GM21447 (cell line): ENCODE measurements at regions not wholly inside any gene's neighbourhood (a gene's known extent, or its start where the extent isn't known, plus 50 kb on each side); places are given as distances from the start of the nearest gene placed in this dataset.
A peak's percentile ranks its signal among the peaks of the same experiment; 100 is the strongest.

ENCODE experiments used
- ATAC-seq: cut with Tn5 transposase; IDR thresholded peaks from one replicate; pipeline ENCODE4 v1.9.1; 2021; ENCODE audit not compliant: unreplicated experiment

DNA sequence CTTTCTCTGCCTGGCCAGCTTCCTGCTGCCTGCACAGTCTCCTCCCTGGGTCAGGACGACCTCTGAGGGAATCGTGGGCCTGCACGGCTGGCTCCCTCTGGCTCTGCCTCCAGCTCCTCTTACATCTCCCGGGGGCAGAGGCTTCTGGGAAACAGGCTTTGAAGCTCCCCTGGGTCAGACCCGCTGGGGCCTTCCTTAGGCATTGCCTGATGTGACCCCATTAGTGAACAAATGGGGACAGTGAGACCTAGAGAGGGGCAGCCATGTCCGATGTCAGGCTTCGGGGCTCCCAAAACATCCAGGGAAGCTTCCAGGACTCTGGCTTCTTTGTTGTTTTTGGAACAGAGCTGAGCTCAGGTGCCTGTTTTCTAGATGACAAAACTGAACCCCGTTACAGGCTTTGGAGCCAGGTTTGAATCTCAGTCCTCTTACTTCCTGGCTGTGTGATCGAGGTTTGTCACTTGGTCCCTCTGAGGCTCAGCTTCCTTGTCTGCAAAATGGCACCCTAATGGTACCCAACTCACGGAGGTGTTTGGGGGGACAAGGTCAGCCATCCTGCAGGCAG lies 94.3 kb downstream of the CEBPB start:
- no peak for ATAC-seq

- peak; percentile 61 for ATAC-seq
These were observed 94.9 kb downstream of the CEBPB start for GRCh38 chr20:50285376-50286173.

GRCh38 chr20:50286174-50286511 lies 95.5 kb downstream of the CEBPB start:
- ATAC-seq = peak; percentile 52

DNA sequence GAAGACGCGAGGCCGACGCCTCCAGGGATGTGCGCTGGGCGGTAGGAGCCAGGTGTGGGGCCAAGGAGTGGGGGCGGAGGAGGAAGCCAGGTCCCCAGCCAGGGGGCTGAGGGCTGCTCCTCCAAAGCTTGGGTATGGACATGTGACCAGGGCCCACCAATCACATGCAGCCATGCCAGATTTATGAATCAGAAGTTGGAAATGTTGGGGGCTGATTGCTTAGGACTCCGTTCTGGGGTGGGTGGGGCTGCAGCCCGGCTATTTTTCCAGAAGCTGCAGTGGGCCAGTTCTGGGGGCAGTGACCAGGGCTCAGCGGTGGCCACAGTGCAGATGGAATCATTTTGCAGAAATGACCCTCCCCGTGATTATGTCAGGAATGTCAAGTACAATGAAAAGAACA lies 96.0 kb downstream of the CEBPB start:
- ATAC-seq = no peak

DNA sequence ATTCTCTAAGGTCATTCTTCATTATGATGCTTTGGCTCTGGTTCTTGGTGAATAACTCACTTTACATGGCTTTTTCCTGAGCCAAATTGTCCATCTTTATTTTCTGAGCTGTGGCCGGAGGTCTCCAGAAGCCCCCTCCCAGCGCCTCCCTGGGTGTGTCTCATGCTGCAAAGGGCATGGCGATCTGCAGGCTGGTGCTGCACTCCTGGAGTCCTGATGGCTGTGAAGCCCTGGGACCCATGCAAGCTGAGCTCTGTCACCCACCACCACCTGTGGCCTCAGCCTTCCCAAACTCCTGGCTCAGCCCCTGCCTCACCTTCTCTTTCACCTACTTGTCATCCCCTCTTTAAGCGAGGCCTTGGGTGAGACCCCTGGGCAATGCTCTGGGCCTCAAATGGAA lies 96.9 kb downstream of the CEBPB start:
- ATAC-seq = no peak

GRCh38 chr20:50288128-50288623 lies 97.5 kb downstream of the CEBPB start:
- ATAC-seq = no peak

- ATAC-seq = no peak
These were observed 99.0 kb downstream of the CEBPB start for GRCh38 chr20:50289581-50289980.

DNA sequence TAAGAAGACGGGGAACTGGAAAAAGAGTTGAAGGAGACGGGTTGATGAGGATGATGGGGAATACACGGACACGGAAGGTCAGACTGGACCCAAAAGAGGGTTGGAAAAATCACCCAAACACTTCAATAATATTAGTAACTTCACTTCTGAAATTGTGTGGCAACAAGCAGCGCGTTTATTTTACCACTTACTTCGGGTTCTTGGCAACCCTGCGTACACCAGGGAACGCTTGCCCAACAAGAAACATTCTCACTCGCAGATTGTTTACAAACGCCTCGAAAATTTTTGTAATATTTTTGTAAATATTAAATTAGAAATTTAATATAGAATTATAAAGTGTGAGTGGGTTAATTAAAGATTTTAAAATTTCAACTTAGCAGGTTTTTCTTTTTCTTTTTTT lies 99.5 kb downstream of the CEBPB start:
- no peak for ATAC-seq

DNA sequence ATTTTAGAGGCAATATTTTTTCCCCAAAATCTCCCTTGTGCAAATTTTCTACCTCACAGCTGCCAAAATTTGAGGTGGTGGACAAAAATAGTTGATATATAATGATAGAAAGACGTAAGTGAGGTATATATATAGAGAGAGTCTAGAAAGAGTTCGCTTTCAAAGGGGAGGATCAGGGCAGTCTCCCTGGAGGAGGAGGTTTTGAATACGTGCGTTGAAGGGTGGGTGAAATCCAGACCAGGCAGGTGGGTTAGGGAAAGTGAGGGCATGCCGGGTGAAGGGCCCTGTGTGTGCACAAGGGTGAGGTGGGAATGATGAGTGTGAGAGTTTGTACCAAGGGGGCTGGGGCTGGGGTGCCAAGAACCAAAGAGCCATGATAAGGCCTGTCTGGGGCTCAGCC lies 100.2 kb downstream of the CEBPB start:
- no peak for ATAC-seq

DNA sequence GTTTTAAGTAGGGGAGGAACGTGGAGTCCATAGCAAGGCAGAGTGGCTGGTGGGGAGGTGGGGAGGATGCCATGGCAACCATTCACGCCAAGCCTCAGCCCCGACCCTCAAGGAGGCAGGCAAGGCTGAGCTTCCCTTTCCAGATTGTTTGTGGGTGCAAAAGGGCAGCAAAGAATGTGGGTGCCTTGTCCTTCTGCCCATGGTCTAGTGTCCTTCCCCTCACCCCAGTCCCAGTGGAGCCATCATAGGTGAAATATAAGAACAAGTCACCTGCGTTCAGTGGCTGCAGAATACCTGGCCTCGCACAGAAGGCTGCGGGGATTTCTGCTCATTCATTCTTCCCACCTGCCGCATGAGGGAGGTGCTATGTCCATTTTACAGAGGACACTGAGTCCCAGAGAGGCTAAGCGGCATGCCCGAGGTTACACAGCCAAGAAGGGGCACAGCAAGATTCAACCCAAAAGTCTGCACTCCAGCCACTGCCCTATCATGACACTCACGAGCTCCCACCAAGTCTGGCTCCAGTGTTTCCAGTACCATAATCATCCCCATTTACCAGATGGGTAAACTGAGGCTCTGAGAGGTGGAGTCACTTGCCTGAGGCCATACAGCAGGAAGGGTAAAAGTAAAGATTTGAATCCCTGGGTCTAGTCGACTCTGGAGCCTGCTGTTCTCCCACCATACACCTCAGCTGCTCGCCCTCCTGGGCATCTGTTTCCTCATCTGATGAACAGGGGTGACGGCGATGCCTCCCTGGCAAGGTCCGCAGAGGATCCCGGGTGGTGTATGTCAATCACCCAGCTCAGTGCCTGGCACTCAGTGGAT lies 100.8 kb downstream of the CEBPB start:
- no peak for ATAC-seq

DNA sequence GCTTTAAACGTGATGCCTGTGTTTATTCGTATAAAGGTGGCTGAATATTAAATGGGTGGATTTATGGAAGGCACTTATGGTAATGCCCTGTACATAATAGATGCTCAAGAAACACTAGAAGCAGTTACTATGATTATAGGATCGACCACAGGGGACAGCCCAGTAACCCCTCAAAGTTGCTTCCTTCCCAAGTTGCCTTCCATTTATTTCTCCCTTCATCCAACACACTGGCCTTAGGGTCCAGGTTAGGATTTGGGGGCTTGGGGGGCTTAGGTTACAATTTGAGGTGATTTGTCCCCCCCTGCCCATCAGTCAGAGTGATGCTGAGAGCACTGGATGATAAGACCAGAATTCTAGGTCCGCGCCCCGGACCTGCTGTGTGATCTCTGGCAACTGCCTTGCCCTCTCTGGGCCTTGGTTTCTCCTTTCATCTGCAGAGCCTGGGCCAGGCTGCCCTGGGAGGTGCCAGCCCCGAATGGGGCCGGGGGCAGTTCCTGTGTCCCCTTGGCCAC lies 101.5 kb downstream of the CEBPB start:
- no peak for ATAC-seq

DNA sequence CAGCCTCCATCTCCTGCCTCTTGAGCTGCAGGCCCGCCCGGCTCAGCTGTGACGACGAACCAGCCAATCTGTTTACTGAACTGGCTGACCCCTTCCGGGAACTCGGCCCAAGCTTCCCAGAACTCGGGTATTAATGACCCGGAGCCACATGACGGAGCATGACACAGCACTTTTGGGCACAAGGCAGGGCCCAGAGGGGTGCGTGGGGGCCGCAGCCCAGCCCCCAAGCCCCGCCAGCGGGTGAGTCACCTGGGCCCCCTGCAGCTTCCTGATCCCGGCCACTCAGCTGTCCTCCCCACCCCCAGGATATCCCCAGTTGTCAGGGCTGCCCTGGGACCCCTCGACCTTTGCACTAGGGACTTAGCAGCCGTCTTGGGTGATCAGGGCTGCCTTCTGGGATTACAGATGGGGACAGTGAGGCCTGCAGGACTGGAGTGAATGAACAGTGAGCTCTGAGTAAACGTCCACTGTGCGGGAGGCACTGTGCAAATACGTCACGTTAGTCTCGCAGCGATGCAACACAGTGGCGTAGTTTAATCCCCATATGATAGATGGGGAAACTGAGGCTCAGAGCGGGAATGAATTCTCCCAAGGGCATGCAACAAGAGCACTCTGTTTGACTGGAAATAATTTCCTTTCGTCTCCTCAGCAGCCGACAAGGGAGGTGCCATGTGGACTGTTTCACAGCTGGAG lies 102.1 kb downstream of the CEBPB start:
- no peak for ATAC-seq

- no peak for ATAC-seq
These were observed 102.9 kb downstream of the CEBPB start for GRCh38 chr20:50293284-50294139.

DNA sequence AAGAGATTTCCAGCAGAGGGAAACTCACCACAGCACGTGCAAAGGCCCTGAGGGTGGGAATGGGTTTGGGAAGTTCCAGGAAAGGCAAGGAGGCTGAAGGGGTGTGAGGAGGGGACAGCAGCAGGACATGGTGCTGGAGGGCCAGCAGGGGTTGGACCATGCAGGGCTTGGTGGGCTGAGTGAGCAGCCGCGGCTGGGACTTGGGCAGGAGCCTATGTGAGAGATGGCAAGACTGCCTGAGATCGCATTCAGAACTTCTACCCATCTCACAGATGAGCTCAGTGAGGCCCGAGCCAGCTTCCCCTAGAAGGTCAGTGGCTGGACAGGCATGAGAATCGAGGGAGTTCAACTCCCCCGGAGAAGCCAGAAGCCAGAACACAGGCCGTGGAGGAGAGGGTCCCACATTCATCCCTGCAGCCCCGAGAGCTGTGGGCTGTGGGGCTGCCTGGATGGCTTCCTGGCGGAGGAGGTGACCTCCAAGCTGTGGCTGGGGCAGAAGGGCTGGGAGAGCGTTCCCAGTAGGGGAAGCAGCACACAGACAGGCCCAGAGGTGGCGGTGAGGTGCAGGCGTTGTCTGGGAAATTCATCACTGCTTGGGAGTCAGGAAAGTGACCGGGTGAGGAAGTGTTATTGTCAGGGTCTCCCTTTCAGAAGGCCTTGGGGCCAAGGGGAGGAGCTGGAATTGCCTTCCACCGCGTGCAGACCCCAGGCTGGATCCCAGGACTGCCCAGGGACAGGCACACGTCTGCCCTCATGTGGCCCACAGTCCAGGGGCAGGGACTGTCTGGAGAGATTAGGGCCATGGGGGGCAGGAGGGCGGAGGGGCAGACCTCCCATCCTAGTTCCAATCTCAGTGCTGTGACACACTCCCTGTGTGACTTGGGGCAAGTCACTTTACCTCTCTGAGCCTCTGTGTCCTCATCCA lies 103.8 kb downstream of the CEBPB start:
- no peak for ATAC-seq

DNA sequence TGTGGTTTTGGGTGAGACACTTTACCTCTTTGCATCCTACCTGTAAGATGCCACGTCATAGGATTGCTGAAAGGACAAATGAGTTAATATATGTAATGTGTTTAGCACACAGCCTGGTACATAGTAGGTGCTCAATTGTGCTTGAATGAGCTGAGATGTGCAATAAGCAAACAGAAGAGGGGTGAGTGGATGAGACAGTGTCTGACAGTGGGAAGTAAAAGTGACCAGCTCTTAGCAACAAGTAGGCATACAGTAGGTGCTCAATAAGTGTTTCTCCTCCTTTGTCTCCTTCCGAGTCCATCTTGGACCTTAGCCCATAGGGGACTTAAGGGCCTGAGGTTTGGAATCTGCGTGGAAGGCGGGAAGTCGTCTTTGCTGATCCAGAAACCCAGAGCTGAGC lies 104.7 kb downstream of the CEBPB start:
- ATAC-seq = no peak

DNA sequence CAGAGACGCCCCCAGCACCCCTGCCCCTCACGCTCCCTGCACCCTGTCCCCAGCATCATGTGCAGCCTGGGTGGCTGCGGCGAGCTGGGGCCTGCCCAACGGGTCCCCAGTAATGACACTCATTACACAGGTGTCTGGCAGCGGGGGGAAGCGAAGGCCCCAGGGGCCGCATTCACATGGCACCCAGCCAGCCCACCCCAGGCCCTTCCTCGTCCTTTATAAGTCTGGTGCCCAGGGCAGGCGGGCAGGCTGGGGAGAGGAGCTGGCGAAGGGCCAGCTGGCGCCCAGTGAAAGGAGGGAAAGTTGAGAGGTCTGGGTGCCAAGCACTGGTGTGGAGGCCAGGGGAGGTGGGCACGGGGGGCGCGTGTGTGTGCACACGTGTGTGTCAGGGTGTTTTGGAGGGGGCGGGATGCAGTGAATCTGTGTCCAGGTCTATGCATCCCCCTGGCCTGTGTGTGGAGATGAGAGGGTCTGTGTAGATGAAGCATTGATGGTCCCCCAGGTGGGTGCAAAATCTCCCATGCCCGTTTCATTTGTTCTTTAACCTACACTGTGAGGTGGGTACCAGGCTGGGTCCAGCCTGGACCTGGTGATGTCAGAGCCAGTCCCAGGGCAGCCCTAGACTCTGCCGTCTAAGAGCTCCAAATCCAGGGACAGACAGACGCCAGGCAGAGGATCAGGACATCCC lies 105.3 kb downstream of the CEBPB start:
- no peak for ATAC-seq

DNA sequence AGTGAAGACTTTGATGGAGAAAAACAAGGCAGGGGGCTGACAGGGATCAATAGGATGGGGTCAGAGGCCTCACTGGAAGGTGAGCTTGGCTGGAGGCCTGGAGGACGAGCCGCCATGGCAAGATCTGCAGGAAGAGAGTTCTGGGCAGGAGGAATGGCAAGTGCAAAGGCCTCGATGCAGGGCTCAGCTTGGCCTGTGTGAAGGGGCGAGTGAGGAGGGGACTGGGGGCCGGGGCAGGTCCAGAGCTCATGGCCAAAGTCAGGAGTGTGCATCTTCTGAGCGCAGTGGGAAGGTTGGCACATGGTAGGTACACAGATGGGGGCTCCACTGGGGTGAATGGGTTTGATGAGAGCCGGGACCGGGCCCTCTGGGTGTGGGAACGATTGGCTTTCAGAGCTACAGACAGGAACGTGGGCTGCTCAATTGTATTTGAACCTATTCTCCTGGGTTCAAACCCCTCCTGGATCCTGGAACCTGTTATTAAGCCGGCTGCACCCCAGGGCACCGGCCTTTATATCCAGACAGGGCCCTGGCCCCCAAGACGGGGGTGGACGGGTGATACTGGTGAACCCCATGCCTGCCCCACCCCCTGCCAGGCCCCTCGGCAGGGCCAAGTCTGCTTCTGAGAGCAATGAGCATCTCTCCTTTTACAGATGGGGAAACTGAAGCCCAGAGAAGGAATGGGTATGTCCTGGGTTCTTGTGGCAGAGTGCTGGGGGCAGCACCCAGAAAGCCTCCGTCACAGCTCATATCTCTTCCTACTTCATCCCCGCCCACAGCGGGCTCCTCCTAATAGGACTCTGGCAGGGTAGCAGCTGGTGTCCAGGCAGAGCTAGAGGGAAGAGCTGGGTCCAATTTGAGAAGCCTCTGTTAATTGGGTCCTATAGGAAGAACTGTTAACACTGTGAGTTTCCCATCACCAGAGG lies 106.1 kb downstream of the CEBPB start:
- no peak for ATAC-seq
